Heart left ventricle (tissue), 13 donors: ENCODE measurements at regions not wholly inside any gene's neighbourhood (a gene's known extent, or its start where the extent isn't known, plus 50 kb on each side); places are given as distances from the start of the nearest gene placed in this dataset.

Source experiments
- POLR2A ChIP-seq, 2 donors: fragments of 450-650 bp; IDR thresholded peaks; one replicate each; pipeline ENCODE4 v1.6.1; 2017; ENCODE audit warnings: antibody characterized with exemption in 2 of 2, mild to moderate bottlenecking in 2 of 2, moderate library complexity in 2 of 2
- TF ChIP-seq, protein P1 (sequence below), 12 donors: fragments of 200-600 bp; sonication (generic) in 4 of 12; IDR thresholded peaks; one replicate each; pipeline versions ENCODE4 v1.5.0 to v1.8.0; 2018 to 2022; ENCODE audit warnings: antibody characterized with exemption in 12 of 12, mild to moderate bottlenecking in 5 of 12
- donor health status: ischemic (EF 13 %, LVEDD 7.1; RV severe dilation, severe dysfunction).
- donor health status: DM: no; HTN: yes; CAD: no.
- donor health status: DM: no; HTN: no; CAD: no.
- donor health status: ischemic (EF 25% LVEDD 6.9; RV normal size, moderate dysfunction).
- donor health status: ischemic (EF 25% LVEDD 5.7; RV mildly dilated, moderate dysfunction).
- donor health status: ischemic (EF 35%, LVEDD 5.7; RV mildly dilated, moderate dysfunction).
- donor health status: nonischemic (EF 11% LVEDD 7.7; RV severe dilation, severe dysfunction).
- donor health status: DM: yes; HTN: yes; CAD: no.
- donor health status: PGD.
- donor health status: ischemic (EF 29% LVEDD 5.4; RV normal size, mild dysfunction).
- donor health status: nonischemic (EF 23%, LVEDD 6.1; RV moderate dilation, normal function).

- TF ChIP-seq, protein P1, sequence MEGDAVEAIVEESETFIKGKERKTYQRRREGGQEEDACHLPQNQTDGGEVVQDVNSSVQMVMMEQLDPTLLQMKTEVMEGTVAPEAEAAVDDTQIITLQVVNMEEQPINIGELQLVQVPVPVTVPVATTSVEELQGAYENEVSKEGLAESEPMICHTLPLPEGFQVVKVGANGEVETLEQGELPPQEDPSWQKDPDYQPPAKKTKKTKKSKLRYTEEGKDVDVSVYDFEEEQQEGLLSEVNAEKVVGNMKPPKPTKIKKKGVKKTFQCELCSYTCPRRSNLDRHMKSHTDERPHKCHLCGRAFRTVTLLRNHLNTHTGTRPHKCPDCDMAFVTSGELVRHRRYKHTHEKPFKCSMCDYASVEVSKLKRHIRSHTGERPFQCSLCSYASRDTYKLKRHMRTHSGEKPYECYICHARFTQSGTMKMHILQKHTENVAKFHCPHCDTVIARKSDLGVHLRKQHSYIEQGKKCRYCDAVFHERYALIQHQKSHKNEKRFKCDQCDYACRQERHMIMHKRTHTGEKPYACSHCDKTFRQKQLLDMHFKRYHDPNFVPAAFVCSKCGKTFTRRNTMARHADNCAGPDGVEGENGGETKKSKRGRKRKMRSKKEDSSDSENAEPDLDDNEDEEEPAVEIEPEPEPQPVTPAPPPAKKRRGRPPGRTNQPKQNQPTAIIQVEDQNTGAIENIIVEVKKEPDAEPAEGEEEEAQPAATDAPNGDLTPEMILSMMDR (IDR thresholded peaks at IDR 0.05) = no peak
- TF ChIP-seq POLR2A (IDR thresholded peaks at IDR 0.05) = no peak
Measured at GRCh38 chr5:99437986-99438385, 509.2 kb upstream of the CHD1 start.
